Ishikawa (cell line): ENCODE measurements at regions not wholly inside any gene's neighbourhood (a gene's known extent, or its start where the extent isn't known, plus 50 kb on each side); places are given as distances from the start of the nearest gene placed in this dataset.

Experiments
- CEBPB ChIP-seq: IDR thresholded peaks from 2 replicates; pipeline ENCODE4 v1.6.1; 2012
- CREB1 ChIP-seq: IDR thresholded peaks from 2 replicates; pipeline ENCODE4 v1.6.1; 2012; ENCODE audit warnings: low read depth
- EGR1 ChIP-seq: IDR thresholded peaks from 2 replicates; pipeline ENCODE4 v1.6.1; 2012
- EP300 ChIP-seq: IDR thresholded peaks from 2 replicates; pipeline ENCODE4 v1.6.1; 2012; ENCODE audit warnings: borderline replicate concordance
- FOXM1 ChIP-seq: IDR thresholded peaks from 2 replicates; pipeline ENCODE4 v1.6.1; 2012; ENCODE audit warnings: low read depth, borderline replicate concordance
- MAX ChIP-seq: IDR thresholded peaks from 2 replicates; pipeline ENCODE4 v1.6.1; 2012
- NFIC ChIP-seq: IDR thresholded peaks from 2 replicates; pipeline ENCODE4 v1.6.1; 2012
- RAD21 ChIP-seq: IDR thresholded peaks from 2 replicates; pipeline ENCODE4 v1.6.1; 2012; ENCODE audit warnings: low read depth
- TAF1 ChIP-seq: IDR thresholded peaks from 2 replicates; pipeline ENCODE4 v1.6.1; 2012; ENCODE audit warnings: low read depth, mild to moderate bottlenecking
- TEAD4 ChIP-seq: IDR thresholded peaks from 2 replicates; pipeline ENCODE4 v1.6.1; 2012
- YY1 ChIP-seq: IDR thresholded peaks from 2 replicates; pipeline ENCODE4 v1.6.1; 2012; ENCODE audit warnings: low read depth
- ZBTB7A ChIP-seq: IDR thresholded peaks from 2 replicates; pipeline ENCODE4 v1.6.1; 2012; ENCODE audit warnings: low read depth
- TF ChIP-seq, protein P1 (sequence below): IDR thresholded peaks from 2 replicates; pipeline ENCODE4 v1.6.1; 2012
- TF ChIP-seq, protein P2 (sequence below): IDR thresholded peaks from 2 replicates; pipeline ENCODE4 v1.6.1; 2012; ENCODE audit warnings: low read depth, mild to moderate bottlenecking

GRCh38 chr12:90250042-90250441 lies 541.4 kb upstream of the ATP2B1 start:
- TF ChIP-seq, protein P1, sequence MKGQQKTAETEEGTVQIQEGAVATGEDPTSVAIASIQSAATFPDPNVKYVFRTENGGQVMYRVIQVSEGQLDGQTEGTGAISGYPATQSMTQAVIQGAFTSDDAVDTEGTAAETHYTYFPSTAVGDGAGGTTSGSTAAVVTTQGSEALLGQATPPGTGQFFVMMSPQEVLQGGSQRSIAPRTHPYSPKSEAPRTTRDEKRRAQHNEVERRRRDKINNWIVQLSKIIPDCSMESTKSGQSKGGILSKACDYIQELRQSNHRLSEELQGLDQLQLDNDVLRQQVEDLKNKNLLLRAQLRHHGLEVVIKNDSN: no peak
- TF ChIP-seq TEAD4: no peak
- TF ChIP-seq EGR1: no peak
- no peak for TF ChIP-seq MAX
- TF ChIP-seq TAF1: no peak
- no peak for TF ChIP-seq NFIC
- no peak for TF ChIP-seq CREB1
- no peak for TF ChIP-seq FOXM1
- TF ChIP-seq EP300: no peak
- TF ChIP-seq, protein P2, sequence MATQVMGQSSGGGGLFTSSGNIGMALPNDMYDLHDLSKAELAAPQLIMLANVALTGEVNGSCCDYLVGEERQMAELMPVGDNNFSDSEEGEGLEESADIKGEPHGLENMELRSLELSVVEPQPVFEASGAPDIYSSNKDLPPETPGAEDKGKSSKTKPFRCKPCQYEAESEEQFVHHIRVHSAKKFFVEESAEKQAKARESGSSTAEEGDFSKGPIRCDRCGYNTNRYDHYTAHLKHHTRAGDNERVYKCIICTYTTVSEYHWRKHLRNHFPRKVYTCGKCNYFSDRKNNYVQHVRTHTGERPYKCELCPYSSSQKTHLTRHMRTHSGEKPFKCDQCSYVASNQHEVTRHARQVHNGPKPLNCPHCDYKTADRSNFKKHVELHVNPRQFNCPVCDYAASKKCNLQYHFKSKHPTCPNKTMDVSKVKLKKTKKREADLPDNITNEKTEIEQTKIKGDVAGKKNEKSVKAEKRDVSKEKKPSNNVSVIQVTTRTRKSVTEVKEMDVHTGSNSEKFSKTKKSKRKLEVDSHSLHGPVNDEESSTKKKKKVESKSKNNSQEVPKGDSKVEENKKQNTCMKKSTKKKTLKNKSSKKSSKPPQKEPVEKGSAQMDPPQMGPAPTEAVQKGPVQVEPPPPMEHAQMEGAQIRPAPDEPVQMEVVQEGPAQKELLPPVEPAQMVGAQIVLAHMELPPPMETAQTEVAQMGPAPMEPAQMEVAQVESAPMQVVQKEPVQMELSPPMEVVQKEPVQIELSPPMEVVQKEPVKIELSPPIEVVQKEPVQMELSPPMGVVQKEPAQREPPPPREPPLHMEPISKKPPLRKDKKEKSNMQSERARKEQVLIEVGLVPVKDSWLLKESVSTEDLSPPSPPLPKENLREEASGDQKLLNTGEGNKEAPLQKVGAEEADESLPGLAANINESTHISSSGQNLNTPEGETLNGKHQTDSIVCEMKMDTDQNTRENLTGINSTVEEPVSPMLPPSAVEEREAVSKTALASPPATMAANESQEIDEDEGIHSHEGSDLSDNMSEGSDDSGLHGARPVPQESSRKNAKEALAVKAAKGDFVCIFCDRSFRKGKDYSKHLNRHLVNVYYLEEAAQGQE: no peak
- TF ChIP-seq YY1: no peak
- no peak for TF ChIP-seq CEBPB
- no peak for TF ChIP-seq ZBTB7A
- no peak for TF ChIP-seq RAD21
